VCaP (cell line): ENCODE measurements at regions not wholly inside any gene's neighbourhood (a gene's known extent, or its start where the extent isn't known, plus 50 kb on each side); places are given as distances from the start of the nearest gene placed in this dataset.

Source experiments
- H3K27ac ChIP-seq: fragments of 450-650 bp; 2 replicates; pipeline ENCODE4 v1.5.1; 2017
- TF ChIP-seq, protein P1 (sequence below): fragments of 450-650 bp; conservative IDR thresholded peaks from 2 replicates; pipeline ENCODE4 v1.5.1; 2017; ENCODE audit warnings: mild to moderate bottlenecking, moderate library complexity

DNA sequence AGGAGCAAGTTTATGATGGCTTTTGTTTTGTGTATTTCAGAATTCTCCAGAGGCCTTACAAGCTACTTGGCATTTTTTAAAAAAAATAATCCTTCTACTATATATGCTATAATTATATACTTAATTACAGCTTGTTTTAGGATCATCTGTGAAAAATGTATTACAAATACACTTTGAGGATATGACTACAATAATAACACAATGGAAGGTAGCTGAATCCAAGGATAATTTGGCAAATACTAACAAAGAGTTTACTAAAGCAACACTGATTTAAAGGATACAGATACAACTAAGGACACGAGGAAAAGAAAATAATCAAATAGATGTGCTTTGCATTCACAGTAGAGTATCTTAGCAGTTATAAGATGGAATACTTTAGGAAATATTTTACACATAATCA lies 381.9 kb upstream of the CITED2 start:
- no peak overlapping the region for H3K27ac ChIP-seq
- TF ChIP-seq, protein P1, sequence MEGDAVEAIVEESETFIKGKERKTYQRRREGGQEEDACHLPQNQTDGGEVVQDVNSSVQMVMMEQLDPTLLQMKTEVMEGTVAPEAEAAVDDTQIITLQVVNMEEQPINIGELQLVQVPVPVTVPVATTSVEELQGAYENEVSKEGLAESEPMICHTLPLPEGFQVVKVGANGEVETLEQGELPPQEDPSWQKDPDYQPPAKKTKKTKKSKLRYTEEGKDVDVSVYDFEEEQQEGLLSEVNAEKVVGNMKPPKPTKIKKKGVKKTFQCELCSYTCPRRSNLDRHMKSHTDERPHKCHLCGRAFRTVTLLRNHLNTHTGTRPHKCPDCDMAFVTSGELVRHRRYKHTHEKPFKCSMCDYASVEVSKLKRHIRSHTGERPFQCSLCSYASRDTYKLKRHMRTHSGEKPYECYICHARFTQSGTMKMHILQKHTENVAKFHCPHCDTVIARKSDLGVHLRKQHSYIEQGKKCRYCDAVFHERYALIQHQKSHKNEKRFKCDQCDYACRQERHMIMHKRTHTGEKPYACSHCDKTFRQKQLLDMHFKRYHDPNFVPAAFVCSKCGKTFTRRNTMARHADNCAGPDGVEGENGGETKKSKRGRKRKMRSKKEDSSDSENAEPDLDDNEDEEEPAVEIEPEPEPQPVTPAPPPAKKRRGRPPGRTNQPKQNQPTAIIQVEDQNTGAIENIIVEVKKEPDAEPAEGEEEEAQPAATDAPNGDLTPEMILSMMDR, result no peak

DNA sequence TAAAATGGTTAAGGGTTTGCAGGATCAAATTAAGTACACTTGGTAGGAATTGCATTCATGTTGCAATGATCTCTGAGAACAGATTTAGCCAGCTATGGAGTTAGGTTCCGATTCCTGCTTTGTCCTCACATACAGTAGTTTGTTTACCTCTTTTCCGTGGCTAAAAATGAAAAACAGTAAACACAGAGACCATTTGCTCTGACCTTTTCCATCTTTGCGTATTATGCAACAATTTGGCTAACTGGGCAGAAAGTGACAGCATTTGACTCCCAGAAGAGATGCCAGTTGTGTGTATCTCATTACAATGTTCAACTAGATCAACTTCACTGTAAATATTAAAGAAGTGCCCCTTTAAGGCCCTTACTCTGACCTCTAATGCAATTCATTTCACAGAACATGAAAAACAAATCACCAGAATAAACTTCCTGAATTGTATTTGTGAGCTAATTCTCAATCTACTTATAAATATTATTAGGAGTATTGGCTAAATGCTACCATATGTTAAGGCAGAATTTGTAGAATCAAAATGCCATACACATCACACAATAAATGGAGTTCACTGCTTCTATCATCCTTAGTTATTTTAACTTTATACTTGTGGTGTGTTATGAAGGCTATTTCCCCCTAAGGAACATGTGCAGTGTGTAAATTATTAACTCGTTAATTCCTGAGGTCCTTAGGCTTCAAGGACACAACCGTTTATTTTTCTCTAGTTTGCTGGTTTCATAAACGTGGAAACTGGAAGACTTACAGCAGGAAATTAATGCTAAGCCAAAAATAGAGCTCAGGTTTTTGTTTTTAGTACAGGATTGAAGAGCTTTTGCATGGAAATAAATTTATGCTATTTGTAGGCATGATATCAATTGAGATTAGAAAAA lies 380.7 kb upstream of the CITED2 start:
- no peak overlapping the region for H3K27ac ChIP-seq
- TF ChIP-seq, protein P1, result no peak

DNA sequence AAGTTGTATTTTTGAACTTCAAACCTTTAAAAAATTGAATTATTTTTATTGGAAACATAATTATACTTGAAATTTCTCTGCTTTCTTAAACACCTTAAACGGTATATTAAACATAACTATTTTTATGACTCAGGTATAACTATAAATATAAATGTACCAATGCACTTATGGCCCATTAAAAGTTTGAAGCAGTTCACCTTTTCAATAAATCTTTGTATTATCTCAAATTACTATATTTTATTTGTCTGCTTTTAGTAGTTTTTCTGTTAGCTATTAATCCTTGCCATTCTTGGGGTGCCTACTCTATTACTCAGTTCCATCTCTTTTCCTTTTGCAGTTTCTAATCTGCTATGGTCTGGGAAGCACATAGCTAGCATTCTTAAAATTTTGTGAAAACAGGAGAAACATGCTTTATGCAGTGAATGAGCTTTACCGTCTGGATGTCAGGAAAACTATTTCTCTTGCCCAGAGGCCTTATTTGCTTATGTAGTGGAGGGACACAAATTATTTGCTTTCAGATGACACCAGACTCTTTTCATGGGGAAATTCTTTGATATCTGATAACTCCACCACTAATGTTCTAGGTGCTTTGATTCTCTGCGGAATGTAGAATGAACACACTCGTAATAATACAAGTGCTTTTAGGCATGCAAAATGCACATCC lies 378.9 kb upstream of the CITED2 start:
- TF ChIP-seq, protein P1, result no peak
- no peak overlapping the region for H3K27ac ChIP-seq

DNA sequence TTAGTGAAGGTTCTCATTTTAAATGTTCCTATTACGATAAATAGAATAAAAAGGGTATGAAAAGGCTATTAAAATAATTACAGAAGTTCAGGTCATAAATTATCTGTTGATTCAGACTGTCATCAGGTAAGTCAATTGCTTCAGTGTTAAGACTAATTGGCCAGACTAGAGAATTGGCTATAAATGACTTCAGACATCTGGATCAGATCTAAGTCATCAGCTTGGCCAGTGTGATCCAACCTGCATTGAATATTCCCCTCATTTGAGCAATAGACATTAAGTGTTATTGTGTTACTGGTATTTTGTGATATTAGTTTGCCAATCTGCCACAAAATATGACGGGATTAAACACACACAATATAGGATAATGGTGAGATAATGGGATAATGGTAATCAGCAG lies 377.6 kb upstream of the CITED2 start:
- no peak overlapping the region for H3K27ac ChIP-seq
- TF ChIP-seq, protein P1, result no peak

DNA sequence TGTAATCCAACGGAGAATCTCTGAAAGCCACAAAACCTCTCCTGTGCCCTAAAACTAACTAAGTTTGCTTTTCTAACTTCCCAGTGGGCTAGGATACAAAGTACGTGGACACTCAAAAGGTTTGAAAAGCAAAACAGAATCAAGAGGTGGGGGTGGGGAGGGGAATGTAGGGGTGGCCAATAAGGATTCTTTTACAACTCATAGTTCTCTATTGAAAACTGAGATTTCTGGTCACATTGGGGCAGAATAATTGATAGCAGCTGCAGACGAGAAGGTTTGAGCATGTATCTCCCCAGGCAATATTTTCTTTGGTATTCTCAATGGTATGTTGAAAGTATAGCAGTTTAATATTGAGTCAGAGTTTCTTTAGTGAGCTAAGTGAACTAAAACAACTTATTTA lies 376.7 kb upstream of the CITED2 start:
- no peak overlapping the region for H3K27ac ChIP-seq
- TF ChIP-seq, protein P1, result no peak

DNA sequence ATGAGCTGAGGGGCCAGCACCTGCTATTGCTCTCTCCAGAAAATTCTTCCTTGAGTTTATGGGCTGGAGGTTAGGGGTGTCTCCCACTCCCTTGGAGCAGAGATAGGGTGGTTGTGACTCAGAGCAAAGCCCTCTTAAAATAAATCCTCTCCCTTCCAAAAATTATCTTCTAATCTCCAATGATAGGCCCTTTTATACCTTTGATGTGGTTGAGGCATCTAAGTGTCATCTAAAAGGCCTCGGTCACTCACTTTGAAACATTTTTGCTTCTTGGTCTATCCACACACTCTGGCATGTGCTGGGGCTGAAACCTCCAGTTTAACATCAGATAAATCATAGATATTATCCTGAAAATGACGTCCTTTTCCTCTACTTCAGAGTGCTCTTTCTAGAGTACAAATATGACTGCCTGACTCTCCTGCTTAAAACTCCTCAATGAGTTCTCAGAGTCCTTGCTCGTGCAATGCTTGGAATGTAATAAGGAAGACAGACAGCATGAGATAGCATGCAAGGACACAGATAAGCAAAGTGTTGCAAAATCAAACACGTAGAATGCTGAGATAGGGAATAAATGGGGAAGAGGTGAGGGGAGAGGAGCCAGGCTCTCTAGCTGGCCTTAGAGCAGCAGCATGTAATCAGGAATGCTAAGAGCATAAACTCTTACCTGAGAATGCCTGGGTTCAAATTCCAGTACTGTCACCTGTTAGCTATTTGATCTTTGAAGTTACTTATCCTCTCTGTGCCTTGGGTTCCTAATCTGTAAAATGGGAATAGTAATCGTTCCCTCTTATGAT lies 374.1 kb upstream of the CITED2 start:
- TF ChIP-seq, protein P1, result no peak
- H3K27ac ChIP-seq, result no peak overlapping the region

DNA sequence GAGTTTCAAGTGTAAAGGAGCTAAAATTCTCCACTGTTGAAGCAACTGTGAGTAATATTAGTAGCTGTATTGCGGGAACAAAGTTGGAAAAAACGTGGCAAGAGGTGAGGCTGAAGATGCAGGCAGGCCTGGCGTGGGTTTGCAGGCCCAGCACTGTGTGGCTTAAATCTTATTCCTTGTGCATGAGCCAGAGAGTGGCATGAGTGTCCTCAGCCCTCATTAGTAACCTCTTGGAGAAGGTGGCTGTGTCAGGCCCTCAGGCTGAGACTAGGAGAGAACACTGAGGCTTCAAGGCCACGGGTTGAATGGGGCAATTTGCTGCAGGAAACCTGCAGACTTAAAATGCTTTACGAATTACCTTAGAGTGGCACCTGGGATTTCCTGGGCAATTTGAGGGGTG lies 372.7 kb upstream of the CITED2 start:
- H3K27ac ChIP-seq, result no peak overlapping the region
- TF ChIP-seq, protein P1, result no peak
